Lung (tissue), 11 donors: ENCODE measurements at regions not wholly inside any gene's neighbourhood (a gene's known extent, or its start where the extent isn't known, plus 50 kb on each side); places are given as distances from the start of the nearest gene placed in this dataset.

Source experiments
- ATAC-seq: fragments of 200-7000 bp; cut with Tn5 transposase; one replicate; pipeline ENCODE4 v1.9.1; 2020; ENCODE audit warnings: moderate number of reproducible peaks; ENCODE audit not compliant: insufficient read depth, low FRiP score
- DNase-seq, 3 donors: peaks; one replicate each; pipeline ENCODE4 v3.0.0-alpha.2; 2013 to 2017
- H3K27ac ChIP-seq, 2 donors: one replicate each; pipeline ENCODE4 v1.5.1; 2013; ENCODE audit warnings: mild to moderate bottlenecking in 2 of 2, moderate library complexity in 2 of 2, control low read depth in 1 of 2, inconsistent platforms in 1 of 2, low read depth in 1 of 2, low read length in 1 of 2
- H3K27me3 ChIP-seq, 3 donors: one replicate each; pipeline ENCODE4 v1.5.1; 2013; ENCODE audit warnings: low read length in 2 of 3; ENCODE audit not compliant: control insufficient read depth in 3 of 3, insufficient read depth in 3 of 3
- H3K36me3 ChIP-seq, 4 donors: one replicate each; pipeline ENCODE4 v1.5.1; 2013; ENCODE audit warnings: low read length in 4 of 4, mild to moderate bottlenecking in 1 of 4, moderate library complexity in 1 of 4; ENCODE audit not compliant: control insufficient read depth in 4 of 4, insufficient read depth in 4 of 4
- H3K4me1 ChIP-seq, 5 donors: one replicate each; pipeline ENCODE4 v1.5.1; 2013; ENCODE audit warnings: low read length in 5 of 5, mild to moderate bottlenecking in 2 of 5, moderate library complexity in 1 of 5; ENCODE audit not compliant: control insufficient read depth in 5 of 5, insufficient read depth in 5 of 5
- H3K4me3 ChIP-seq: one replicate; pipeline ENCODE4 v1.5.1; 2013; ENCODE audit warnings: mild to moderate bottlenecking, control low read depth, moderate library complexity
- H3K9ac ChIP-seq, 2 donors: one replicate each; pipeline ENCODE4 v1.5.1; 2013; ENCODE audit warnings: low read length in 2 of 2, control low read depth in 1 of 2; ENCODE audit not compliant: insufficient read depth in 1 of 2
- H3K9me3 ChIP-seq, 4 donors: one replicate each; pipeline ENCODE4 v1.5.1; 2013; ENCODE audit warnings: low read length in 3 of 4, mild to moderate bottlenecking in 1 of 4, moderate library complexity in 1 of 4; ENCODE audit not compliant: control insufficient read depth in 4 of 4, insufficient read depth in 3 of 4
- CTCF ChIP-seq: IDR thresholded peaks from 2 replicates; pipeline ENCODE4 v1.5.1; 2012; ENCODE audit warnings: mild to moderate bottlenecking; ENCODE audit errors: control extremely low read depth, extremely low read depth
- WGBS, 2 donors: extraction: QIAGEN DNeasy Blood & Tissue Kit; methylation state at CpG; one replicate each; pipeline ENCODE4 v1.1.7; 2013; 5-methylcytosine and 5-hydroxymethylcytosine counted together
- donor health status: control.
- donor health status: control.
- donor health status: Bipolar disorder and iron deficiency.
- donor health status: healthy.
- donor health status: DM: yes; HTN: yes; CAD: no.

- DNase-seq (peak; percentile 72 to 88 (median 85)), ATAC-seq (no peak)
- Histone ChIP-seq H3K36me3 (no peaks in the 10 kb centered on the region), H3K4me3 (no peak overlapping the region), H3K9me3 (peaks cover 0 to 2% (median 0%) of the 10 kb centered on the region in 4 donors), H3K27me3 (no peaks in the 10 kb centered on the region), H3K4me1 (peaks cover 0 to 48% (median 6%) of the 10 kb centered on the region in 5 donors), H3K27ac (no peak overlapping the region), H3K9ac (no peak overlapping the region)
- WGBS, 2 donors, result 79 to 83% methylated on average over 22 of the region's 22 CpGs
- TF ChIP-seq CTCF, result no peak
Observed at GRCh38 chr5:179439181-179439985, 94.1 kb upstream of the ADAMTS2 start.

- no peak for TF ChIP-seq CTCF
- no peaks in the 10 kb centered on the region for H3K27me3 ChIP-seq
- 85 to 86% methylated on average over 11 of the region's 11 CpGs for WGBS, 2 donors
- no peak overlapping the region for H3K27ac ChIP-seq
- no peak overlapping the region for H3K9ac ChIP-seq
- no peak for DNase-seq
- H3K4me3 ChIP-seq, result no peak overlapping the region
- H3K4me1 ChIP-seq, result peaks cover 0 to 48% (median 6%) of the 10 kb centered on the region in 5 donors
- ATAC-seq, result no peak
- H3K9me3 ChIP-seq, result peaks cover 0 to 2% (median 0%) of the 10 kb centered on the region in 4 donors
- no peaks in the 10 kb centered on the region for H3K36me3 ChIP-seq
Observed at GRCh38 chr5:179438461-179438860, 93.2 kb upstream of the ADAMTS2 start.

DNA sequence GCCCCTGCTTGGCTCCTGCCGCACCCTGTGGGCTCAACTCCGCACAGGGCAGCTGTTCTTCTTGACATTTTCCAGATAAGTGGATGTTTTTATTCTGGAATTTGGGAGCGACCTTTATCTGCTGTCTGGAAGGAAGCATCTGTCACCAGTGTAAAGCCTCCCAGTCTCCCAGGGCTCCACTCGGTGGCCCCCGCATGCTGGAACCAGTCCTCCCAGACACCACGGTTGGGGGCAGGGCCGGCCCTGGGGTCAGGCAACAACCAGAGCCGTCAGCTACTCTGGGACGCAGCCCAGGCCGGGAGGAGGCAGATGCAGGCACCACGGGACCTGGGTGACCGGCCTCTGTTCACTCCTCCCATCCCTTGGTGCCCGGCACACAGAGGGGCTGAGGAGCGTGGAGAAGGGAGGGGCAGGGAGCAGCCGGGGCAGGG is 92.8 kb upstream of the ADAMTS2 start:
- ATAC-seq (no peak), DNase-seq (peak; percentile 39 to 57 (median 49))
- no peak overlapping the region for H3K4me3 ChIP-seq
- H3K36me3 ChIP-seq, result no peaks in the 10 kb centered on the region
- no peak for TF ChIP-seq CTCF
- peaks cover 0 to 3% (median 0%) of the 10 kb centered on the region in 4 donors for H3K9me3 ChIP-seq
- peaks cover 0 to 48% (median 6%) of the 10 kb centered on the region in 5 donors for H3K4me1 ChIP-seq
- H3K27ac ChIP-seq, result no peak overlapping the region
- H3K9ac ChIP-seq, result no peak overlapping the region
- 39 to 46% methylated on average over 15 of the region's 15 CpGs for WGBS, 2 donors
- H3K27me3 ChIP-seq, result no peaks in the 10 kb centered on the region
